Endothelial cell of umbilical vein (primary cell): ENCODE measurements at regions not wholly inside any gene's neighbourhood (a gene's known extent, or its start where the extent isn't known, plus 50 kb on each side); places are given as distances from the start of the nearest gene placed in this dataset.

Source experiments
- BruUV-seq: library from RNA; stranded (reverse); fragments of 400-500 nt; replicated peaks from 2 replicates; lab custom pipeline; 2021; lab: Mats Ljungman, UMichigan
- CTCF ChIA-PET: fragments of 300-600, 350-600 bp; sonication (Branson Sonifier 250); formaldehyde crosslinking; loops from one replicate; lab custom pipeline; 2021; ENCODE audit warnings: antibody characterized with exemption, inconsistent platforms; lab: Charles Lee
- POLR2A ChIA-PET: fragments of 300-600, 350-600 bp; sonication (Branson Sonifier 250); formaldehyde crosslinking; loops from one replicate; lab custom pipeline; 2021; ENCODE audit warnings: antibody characterized with exemption, inconsistent platforms; lab: Charles Lee
- DNase-seq: peaks from one replicate; pipeline ENCODE4 v3.0.0-alpha.2; 2011; ENCODE audit warnings: low read depth, low spot score
- FAIRE-seq: peaks from 2 replicates; lab custom pipeline; 2011; peaks lifted over from hg19 to GRCh38; lab: Jason Lieb, UNC
- H2AFZ ChIP-seq: 2 replicates; pipeline ENCODE4 v1.6.0; 2012; ENCODE audit warnings: low read depth, low read length, control low read depth, inconsistent platforms
- H3K27ac ChIP-seq: 2 replicates; pipeline ENCODE4 v1.5.1; 2011; ENCODE audit warnings: low read depth, mild to moderate bottlenecking, control low read depth, low read length, moderate library complexity; ENCODE audit not compliant: insufficient read depth
- H3K27me3 ChIP-seq, 2 experiments: 2 replicates each; pipeline versions ENCODE4 v1.6.0 to v1.6.1; 2011; ENCODE audit warnings: low read length in 2 of 2, mixed read lengths in 1 of 2; ENCODE audit not compliant: control insufficient read depth in 2 of 2, insufficient read depth in 2 of 2
- H3K36me3 ChIP-seq, 2 experiments: 2 replicates in 1 of 2; 3 replicates in 1 of 2; pipeline ENCODE4 v1.5.1; 2011; ENCODE audit warnings: low read length in 2 of 2, mild to moderate bottlenecking in 1 of 2, moderate library complexity in 1 of 2; ENCODE audit not compliant: control insufficient read depth in 2 of 2, insufficient read depth in 2 of 2; ENCODE audit errors: extremely low read depth in 1 of 2
- H3K4me1 ChIP-seq: 3 replicates; pipeline ENCODE4 v1.5.1; 2011; ENCODE audit warnings: mild to moderate bottlenecking, low read length; ENCODE audit not compliant: control insufficient read depth, insufficient read depth; ENCODE audit errors: extremely low read depth
- H3K4me2 ChIP-seq: 2 replicates; pipeline ENCODE4 v1.6.1; 2011; ENCODE audit warnings: low read length, control low read depth, mixed read lengths; ENCODE audit not compliant: insufficient read depth
- H3K4me3 ChIP-seq, 3 experiments: fragments of 200-600 bp in 1 of 3; sonication (generic), shearing (Covaris generic) in 1 of 3; replicated peaks in 1 of 3; 2 replicates each; pipeline ENCODE4 v1.5.1; 2011 to 2016; ENCODE audit warnings: control low read depth in 3 of 3, low read length in 3 of 3, mild to moderate bottlenecking in 2 of 3, inconsistent platforms in 1 of 3, low read depth in 1 of 3, moderate library complexity in 1 of 3; ENCODE audit not compliant: insufficient read depth in 1 of 3
- H3K79me2 ChIP-seq: 2 replicates; pipeline ENCODE4 v1.6.0; 2012; ENCODE audit warnings: low read length, inconsistent platforms; ENCODE audit not compliant: control insufficient read depth, insufficient read depth
- H3K9ac ChIP-seq: replicated peaks from 2 replicates; pipeline ENCODE3; 2011; ENCODE audit warnings: low read length, control low read depth; ENCODE audit not compliant: insufficient read depth; ENCODE audit errors: extremely low read depth
- H3K9me1 ChIP-seq: replicated peaks from 3 replicates; pipeline ENCODE4 v1.6.0; 2011; ENCODE audit warnings: mild to moderate bottlenecking, low read length; ENCODE audit not compliant: control insufficient read depth, insufficient read depth; ENCODE audit errors: extremely low read depth
- H3K9me3 ChIP-seq: replicated peaks from 2 replicates; pipeline ENCODE4 v1.5.1; 2012; ENCODE audit warnings: low read length, inconsistent platforms; ENCODE audit not compliant: control insufficient read depth, insufficient read depth
- H4K20me1 ChIP-seq: replicated peaks from 2 replicates; pipeline ENCODE3; 2011; ENCODE audit warnings: mild to moderate bottlenecking, low read length; ENCODE audit not compliant: control insufficient read depth, insufficient read depth; ENCODE audit errors: extremely low read depth
- EZH2 ChIP-seq: IDR thresholded peaks from 2 replicates; pipeline ENCODE4 v1.6.1; 2012; ENCODE audit warnings: borderline replicate concordance, low read depth, mild to moderate bottlenecking, moderate library complexity, low read length, inconsistent platforms; ENCODE audit not compliant: severe bottlenecking
- FOS ChIP-seq: IDR thresholded peaks from 2 replicates; pipeline ENCODE4 v1.6.1; 2011; ENCODE audit warnings: mild to moderate bottlenecking, low read length, moderate library complexity, borderline replicate concordance; ENCODE audit not compliant: insufficient read depth
- GATA2 ChIP-seq: IDR thresholded peaks from 2 replicates; pipeline ENCODE4 v1.7.0; 2011; ENCODE audit warnings: low read depth, mild to moderate bottlenecking, moderate library complexity, mixed read lengths, low read length; ENCODE audit not compliant: insufficient read length, insufficient read depth
- JUN ChIP-seq: IDR thresholded peaks from 2 replicates; pipeline ENCODE4 v1.6.1; 2011; ENCODE audit warnings: borderline replicate concordance, low read depth; ENCODE audit not compliant: insufficient read length, insufficient read depth
- MYC ChIP-seq: IDR thresholded peaks from one replicate; pipeline ENCODE4 v1.6.1; 2011; ENCODE audit warnings: mild to moderate bottlenecking, low read depth, low read length
- POLR2A ChIP-seq: IDR thresholded peaks from 2 replicates; pipeline ENCODE4 v1.6.1; 2012; ENCODE audit warnings: low read depth, mild to moderate bottlenecking, control low read depth, low read length
- POLR2AphosphoS5 ChIP-seq: IDR thresholded peaks from 2 replicates; pipeline ENCODE4 v1.6.1; 2012; ENCODE audit warnings: low read depth, mild to moderate bottlenecking, control low read depth, low read length, moderate library complexity; ENCODE audit not compliant: insufficient read depth
- dilution Hi-C: fragments of 300-500 bp; cut with MboI; formaldehyde crosslinking; loops from one replicate; pipeline ENCODE4 v1.15.0; 2019; ENCODE audit warnings: low sequenced_read_pairs; ENCODE audit not compliant: extremely low pct_ligation_motif_present
- intact Hi-C: fragments of 100-400 bp; cut with micrococcal nuclease; formaldehyde crosslinking; loops from one replicate; pipeline ENCODE4 v1.10.0; 2022
- TF ChIP-seq, protein P1 (sequence below): IDR thresholded peaks from 2 replicates; pipeline ENCODE4 v1.6.1; 2011; ENCODE audit not compliant: insufficient read depth, insufficient read length

DNA sequence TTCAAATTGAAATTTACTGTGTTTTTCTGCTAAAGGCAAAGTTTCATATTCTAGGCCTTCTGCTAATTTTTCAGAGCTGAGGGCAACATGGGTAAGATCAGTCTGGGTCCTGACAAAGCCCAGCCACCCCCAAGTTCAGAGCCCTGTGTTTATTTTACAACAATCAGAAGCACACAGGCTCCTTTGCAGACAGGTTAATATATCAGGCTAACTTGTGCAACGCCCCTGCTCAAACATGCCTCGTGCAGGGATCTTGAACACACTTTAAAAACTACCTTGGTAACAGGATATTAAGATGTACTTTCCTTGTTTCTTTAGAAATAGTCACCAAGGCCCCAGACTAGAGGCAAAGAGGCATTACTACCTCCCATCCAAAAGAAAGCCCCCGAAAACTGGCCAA is 64.0 kb downstream of the POLR2M start:
- H2AFZ ChIP-seq, result no peak overlapping the region
- CTCF ChIA-PET, result interaction anchor here (0.7 to 1.9 kb wide), 6 partner anchors 11 to 38 kb away, joined by 3 to 5 read pairs (median 3); no protein-coding TSS in a partner anchor
- no peak overlapping the region for H3K4me2 ChIP-seq
- H4K20me1 ChIP-seq, result no peaks in the 10 kb centered on the region
- TF ChIP-seq GATA2, result no peak
- TF ChIP-seq, protein P1, sequence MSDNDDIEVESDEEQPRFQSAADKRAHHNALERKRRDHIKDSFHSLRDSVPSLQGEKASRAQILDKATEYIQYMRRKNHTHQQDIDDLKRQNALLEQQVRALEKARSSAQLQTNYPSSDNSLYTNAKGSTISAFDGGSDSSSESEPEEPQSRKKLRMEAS, result no peak
- TF ChIP-seq EZH2, result no peak
- TF ChIP-seq MYC, result no peak
- TF ChIP-seq JUN, result no peak
- TF ChIP-seq FOS, result no peak
- TF ChIP-seq POLR2A, result no peak
- TF ChIP-seq POLR2AphosphoS5, result no peak
- POLR2A ChIA-PET, result no interaction called here
- no peak for FAIRE-seq
- intact Hi-C loops, result no loop called here
- no peaks in the 10 kb centered on the region for H3K36me3 ChIP-seq
- dilution Hi-C loops, result no loop called here
- no peaks in the 10 kb centered on the region for H3K27me3 ChIP-seq
- no peaks in the 10 kb centered on the region for H3K9me3 ChIP-seq
- H3K27ac ChIP-seq, result no peak overlapping the region
- no peak for DNase-seq
- no peak overlapping the region for H3K9ac ChIP-seq
- H3K79me2 ChIP-seq, result no peaks in the 10 kb centered on the region
- H3K4me3 ChIP-seq, result no peak overlapping the region
- BruUV-seq, result no TSS peak
- H3K4me1 ChIP-seq, result no peaks in the 10 kb centered on the region
- H3K9me1 ChIP-seq, result no peaks in the 10 kb centered on the region
